K562 (cell line): ENCODE measurements at regions not wholly inside any gene's neighbourhood (a gene's known extent, or its start where the extent isn't known, plus 50 kb on each side); places are given as distances from the start of the nearest gene placed in this dataset.

Source experiments
- ATAC-seq: fragments of 200-7000 bp; cut with Tn5 transposase; 3 replicates; pipeline ENCODE4 v1.9.1; 2020; ENCODE audit warnings: moderate library complexity
- BruUV-seq: library from RNA; stranded (reverse); fragments of 400-500 nt; replicated peaks from 2 replicates; lab custom pipeline; 2021; lab: Mats Ljungman, UMichigan
- CTCF ChIA-PET: fragments of 300-600 bp; formaldehyde crosslinking; extraction: SDS; loops from one replicate; lab custom pipeline; 2021; ENCODE audit warnings: low intra/inter-chr PET ratio; lab: Yijun Ruan, JAX
- POLR2A ChIA-PET: fragments of 300-600, 350-650 bp; sonication (Branson Sonifier 250); formaldehyde crosslinking; extraction: SDS; loops from one replicate; lab custom pipeline; 2021; ENCODE audit warnings: antibody characterized with exemption, inconsistent platforms; lab: Yijun Ruan, JAX
- DNase-seq, 4 experiments: peaks; one replicate each; pipeline versions ENCODE4 v3.0.0 to v3.0.0-alpha.2; 2011 to 2018; ENCODE audit warnings: low spot score in 3 of 4, mixed read lengths in 3 of 4; ENCODE audit errors: extremely low read depth in 1 of 4
- FAIRE-seq: peaks from 2 replicates; lab custom pipeline; 2011; peaks lifted over from hg19 to GRCh38; lab: Jason Lieb, UNC
- H2AFZ ChIP-seq: 2 replicates; pipeline ENCODE4 v1.6.0; 2011; ENCODE audit warnings: low read depth, low read length, control low read depth, inconsistent platforms
- H3K27ac ChIP-seq: fragments of 200-600 bp; 3 replicates; pipeline ENCODE4 v1.8.0; 2011; ENCODE audit warnings: low read depth, mild to moderate bottlenecking, control low read depth, inconsistent platforms, low read length, moderate library complexity, mixed read lengths; ENCODE audit errors: extremely low read depth
- H3K27me3 ChIP-seq, 2 experiments: fragments of 300-600 bp in 1 of 2; 2 replicates in 1 of 2; 3 replicates in 1 of 2; pipeline versions ENCODE4 v1.6.0 to v1.8.0; 2011; ENCODE audit warnings: inconsistent platforms in 2 of 2, low read length in 2 of 2, mild to moderate bottlenecking in 1 of 2, mixed read lengths in 1 of 2, moderate library complexity in 1 of 2; ENCODE audit not compliant: control insufficient read depth in 2 of 2, insufficient read depth in 2 of 2
- H3K36me3 ChIP-seq: fragments of 300-600 bp; 3 replicates; pipeline ENCODE4 v1.8.0; 2011; ENCODE audit warnings: mild to moderate bottlenecking, low read length, inconsistent platforms; ENCODE audit not compliant: control insufficient read depth, insufficient read depth
- H3K4me1 ChIP-seq, 2 experiments: fragments of 200-600 bp in 1 of 2; replicated peaks in 1 of 2; 2 replicates in 1 of 2; 3 replicates in 1 of 2; pipeline versions ENCODE4 v1.5.1 to v1.8.0; 2011; ENCODE audit warnings: inconsistent platforms in 2 of 2, low read length in 2 of 2, mild to moderate bottlenecking in 1 of 2, mixed read lengths in 1 of 2, moderate library complexity in 1 of 2; ENCODE audit not compliant: control insufficient read depth in 2 of 2, insufficient read depth in 2 of 2
- H3K4me2 ChIP-seq: 2 replicates; pipeline ENCODE4 v1.6.1; 2011; ENCODE audit warnings: low read length, control low read depth, inconsistent platforms, mixed read lengths; ENCODE audit not compliant: insufficient read depth
- H3K4me3 ChIP-seq: fragments of 200-600 bp; sonication (generic), shearing (Covaris generic); 2 replicates; pipeline ENCODE4 v1.5.1; 2016; ENCODE audit warnings: control low read depth, inconsistent platforms
- H3K79me2 ChIP-seq: fragments of 200-600 bp; 3 replicates; pipeline ENCODE4 v1.8.0; 2011; ENCODE audit warnings: low read length, inconsistent platforms; ENCODE audit not compliant: control insufficient read depth, insufficient read depth
- H3K9ac ChIP-seq, 2 experiments: 2 replicates each; pipeline versions ENCODE4 v1.6.0 to v1.6.1; 2011; ENCODE audit warnings: low read depth in 2 of 2, low read length in 2 of 2, control low read depth in 1 of 2, inconsistent platforms in 1 of 2, mild to moderate bottlenecking in 1 of 2, mixed read lengths in 1 of 2; ENCODE audit not compliant: insufficient read depth in 1 of 2
- H3K9me1 ChIP-seq: one replicate; pipeline ENCODE4 v1.6.0; 2011; ENCODE audit warnings: inconsistent platforms, mild to moderate bottlenecking, low read length, moderate library complexity; ENCODE audit not compliant: control insufficient read depth, insufficient read depth
- H3K9me3 ChIP-seq: replicated peaks from 2 replicates; pipeline ENCODE4 v1.5.1; 2011; ENCODE audit warnings: low read depth, low read length, inconsistent platforms; ENCODE audit not compliant: control insufficient read depth, insufficient read depth
- H4K20me1 ChIP-seq: replicated peaks from 2 replicates; pipeline ENCODE4 v1.6.1; 2011; ENCODE audit warnings: low read length, inconsistent platforms, mixed read lengths; ENCODE audit not compliant: control insufficient read depth, insufficient read depth
- BACH1 ChIP-seq: fragments of 200-800 bp; sonication (Bioruptor generic); IDR thresholded peaks from 2 replicates; pipeline ENCODE4 v1.6.1; 2016; ENCODE audit warnings: missing genetic modification characterization, missing compliant biosample characterization
- FUS ChIP-seq: fragments of 200-400 bp; formaldehyde crosslinking; optimal IDR thresholded peaks from 2 replicates; pipeline ENCODE3; 2017; ENCODE audit warnings: low read depth, low read length
- MAFF ChIP-seq: IDR thresholded peaks from 2 replicates; pipeline ENCODE4 v1.6.1; 2012; ENCODE audit warnings: low read length, improper control_type of control experiment
- RBBP5 ChIP-seq: fragments of 200-600 bp; sonication (generic); IDR thresholded peaks from 2 replicates; pipeline ENCODE4 v1.6.1; 2012; ENCODE audit warnings: borderline replicate concordance, mild to moderate bottlenecking, low read length, control low read depth, inconsistent platforms; ENCODE audit not compliant: insufficient read depth, poor library complexity, severe bottlenecking
- RBM34 ChIP-seq: fragments of 200-400 bp; formaldehyde crosslinking; IDR thresholded peaks from 2 replicates; pipeline ENCODE4 v1.6.1; 2018; ENCODE audit warnings: low read length, borderline replicate concordance; ENCODE audit not compliant: insufficient read depth
- SMAD3 ChIP-seq: fragments of 450-650 bp; formaldehyde crosslinking; conservative IDR thresholded peaks from 2 replicates; pipeline ENCODE4 v1.4.0; 2020; ENCODE audit warnings: mild to moderate bottlenecking
- SMAD4 ChIP-seq: fragments of 250-450 bp; sonication (Bioruptor Pico); conservative IDR thresholded peaks from 2 replicates; pipeline ENCODE4 v1.8.0; 2021; ENCODE audit warnings: inconsistent platforms, mild to moderate bottlenecking, moderate library complexity
- SREBF1 ChIP-seq: fragments of 150-350 bp; IDR thresholded peaks from 2 replicates; pipeline ENCODE4 v1.6.1; 2014; ENCODE audit warnings: antibody characterized with exemption, low read depth, low read length, borderline replicate concordance
- TRIM24 ChIP-seq, 2 experiments: fragments of 450-650 bp; IDR thresholded peaks; 2 replicates each; pipeline ENCODE4 v1.6.1; 2016
- WHSC1 ChIP-seq: IDR thresholded peaks from one replicate; pipeline ENCODE4 v1.6.1; 2012; ENCODE audit warnings: low read length, control low read depth, inconsistent platforms
- ZC3H4 ChIP-seq: sonication (generic); formaldehyde crosslinking; IDR thresholded peaks from 2 replicates; pipeline ENCODE4 v1.9.0; 2021; ENCODE audit warnings: missing genetic modification reagents, borderline replicate concordance
- ZNF134 ChIP-seq: fragments of 250-450 bp; sonication (Bioruptor Pico); conservative IDR thresholded peaks from 2 replicates; pipeline ENCODE4 v1.4.0; 2020
- ZNF140 ChIP-seq: fragments of 250-450 bp; sonication (Bioruptor Pico); IDR thresholded peaks from 2 replicates; pipeline ENCODE4 v1.8.0; 2021; ENCODE audit warnings: moderate library complexity, mild to moderate bottlenecking, inconsistent platforms
- ZNF197 ChIP-seq: fragments of 200-800 bp; sonication (Bioruptor generic); IDR thresholded peaks from 2 replicates; pipeline ENCODE4 v1.6.1; 2016; ENCODE audit warnings: low read depth, missing genetic modification characterization, missing compliant biosample characterization
- ZNF263 ChIP-seq: sonication (generic); formaldehyde crosslinking; IDR thresholded peaks from 2 replicates; pipeline ENCODE4 v1.8.0; 2022; ENCODE audit warnings: mild to moderate bottlenecking, missing genetic modification reagents, borderline replicate concordance
- ZNF57 ChIP-seq: fragments of 450-650 bp; formaldehyde crosslinking; IDR thresholded peaks from 2 replicates; pipeline ENCODE4 v1.4.0; 2020; ENCODE audit warnings: mild to moderate bottlenecking, moderate library complexity
- WGBS: fragments of 100-300 bp; shearing (Covaris generic); methylation state at CpG from one replicate; pipeline ENCODE4 v1.1.6; 2016; ENCODE audit warnings: low coverage, mixed read lengths; ENCODE audit not compliant: insufficient coverage; ENCODE audit errors: missing lambda C conversion rate; 5-methylcytosine and 5-hydroxymethylcytosine counted together
- in situ Hi-C: fragments of 300-500 bp; cut with MboI; formaldehyde crosslinking; loops from 4 replicates; pipeline ENCODE4 v1.15.0; 2018; ENCODE audit warnings: inconsistent platforms, mixed read lengths
- intact Hi-C: fragments of 100-400 bp; cut with micrococcal nuclease; formaldehyde crosslinking; loops from 2 replicates; pipeline ENCODE4 v1.14.2; 2022
- TF ChIP-seq, protein P1 (sequence below), 2 experiments: IDR thresholded peaks; 2 replicates each; pipeline ENCODE4 v1.6.1; 2012; ENCODE audit warnings: improper control_type of control experiment in 2 of 2, low read depth in 2 of 2, low read length in 2 of 2, borderline replicate concordance in 1 of 2
- TF ChIP-seq, protein P2 (sequence below): fragments of 250-450 bp; sonication (Bioruptor Pico); IDR thresholded peaks from 2 replicates; pipeline ENCODE4 v1.4.0; 2020; ENCODE audit warnings: mild to moderate bottlenecking, moderate library complexity

DNA sequence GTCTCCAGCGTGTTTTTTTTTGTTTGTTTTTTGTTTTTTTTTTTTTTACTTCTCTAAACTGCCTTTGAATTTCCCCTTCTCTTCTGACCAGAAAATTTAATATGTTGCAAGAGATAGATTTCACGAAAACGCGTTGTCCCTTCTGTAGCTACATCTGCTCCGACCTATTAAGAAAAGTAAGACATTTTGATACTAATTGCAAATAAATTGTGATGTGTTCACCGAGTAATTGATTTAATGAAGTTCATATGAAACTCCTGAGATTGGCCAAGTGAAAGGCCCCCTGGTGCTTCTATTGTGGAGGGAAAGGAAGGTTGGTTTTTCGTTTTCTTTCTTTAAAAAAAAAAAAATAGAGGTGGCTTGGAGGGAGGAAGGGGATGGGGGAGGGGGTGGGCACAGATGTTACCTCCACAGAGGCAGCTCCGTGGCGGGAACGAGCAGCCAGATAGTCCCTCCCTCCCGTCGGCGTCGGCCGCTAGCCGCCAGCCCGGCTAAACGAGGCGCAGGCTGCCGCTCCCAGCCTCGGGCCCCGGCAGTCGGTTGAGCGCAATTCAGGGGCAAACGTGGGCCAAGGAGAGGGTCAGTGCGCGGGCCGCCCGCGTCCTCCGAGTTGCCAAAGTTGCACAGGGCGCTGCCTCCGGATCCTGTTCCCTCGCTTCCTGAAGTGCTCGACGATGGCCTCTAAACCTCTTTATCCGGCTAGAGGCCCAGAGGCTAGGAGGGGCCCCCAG lies 139.1 kb upstream of the ZIC3 start:
- H4K20me1 ChIP-seq: no peaks in the 10 kb centered on the region
- no peaks in the 10 kb centered on the region for H3K9me3 ChIP-seq
- no peak overlapping the region for H2AFZ ChIP-seq
- ATAC-seq (no peak), FAIRE-seq (no peak), DNase-seq (no peak)
- no peak overlapping the region for H3K4me3 ChIP-seq
- in situ Hi-C loops (no loop called here), intact Hi-C loops (no loop called here)
- no peaks in the 10 kb centered on the region for H3K79me2 ChIP-seq
- peaks cover 0 to 10% of the 10 kb centered on the region in 2 experiments; a peak in 2 of 5 replicates for H3K4me1 ChIP-seq
- H3K27ac ChIP-seq: no peak overlapping the region
- POLR2A ChIA-PET: no interaction called here
- no peaks in the 10 kb centered on the region for H3K9me1 ChIP-seq
- no peak for TF ChIP-seq TRIM24 (IDR thresholded peaks at IDR 0.05)
- TF ChIP-seq ZNF197 (CRISPR knock-in tag): no peak
- TF ChIP-seq, protein P1, sequence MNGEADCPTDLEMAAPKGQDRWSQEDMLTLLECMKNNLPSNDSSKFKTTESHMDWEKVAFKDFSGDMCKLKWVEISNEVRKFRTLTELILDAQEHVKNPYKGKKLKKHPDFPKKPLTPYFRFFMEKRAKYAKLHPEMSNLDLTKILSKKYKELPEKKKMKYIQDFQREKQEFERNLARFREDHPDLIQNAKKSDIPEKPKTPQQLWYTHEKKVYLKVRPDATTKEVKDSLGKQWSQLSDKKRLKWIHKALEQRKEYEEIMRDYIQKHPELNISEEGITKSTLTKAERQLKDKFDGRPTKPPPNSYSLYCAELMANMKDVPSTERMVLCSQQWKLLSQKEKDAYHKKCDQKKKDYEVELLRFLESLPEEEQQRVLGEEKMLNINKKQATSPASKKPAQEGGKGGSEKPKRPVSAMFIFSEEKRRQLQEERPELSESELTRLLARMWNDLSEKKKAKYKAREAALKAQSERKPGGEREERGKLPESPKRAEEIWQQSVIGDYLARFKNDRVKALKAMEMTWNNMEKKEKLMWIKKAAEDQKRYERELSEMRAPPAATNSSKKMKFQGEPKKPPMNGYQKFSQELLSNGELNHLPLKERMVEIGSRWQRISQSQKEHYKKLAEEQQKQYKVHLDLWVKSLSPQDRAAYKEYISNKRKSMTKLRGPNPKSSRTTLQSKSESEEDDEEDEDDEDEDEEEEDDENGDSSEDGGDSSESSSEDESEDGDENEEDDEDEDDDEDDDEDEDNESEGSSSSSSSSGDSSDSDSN (IDR thresholded peaks at IDR 0.05; ENCODE audit: borderline replicate concordance in 1 of 2, low read depth in 2 of 2, low read length in 2 of 2): no peak
- no peak for TF ChIP-seq ZC3H4 (CRISPR knock-in tag)
- no peak for TF ChIP-seq SREBF1
- TF ChIP-seq WHSC1: no peak
- no peak for TF ChIP-seq BACH1 (tag)
- no peak for TF ChIP-seq RBBP5
- no peak for TF ChIP-seq ZNF263 (CRISPR knock-in tag)
- TF ChIP-seq, protein P2, sequence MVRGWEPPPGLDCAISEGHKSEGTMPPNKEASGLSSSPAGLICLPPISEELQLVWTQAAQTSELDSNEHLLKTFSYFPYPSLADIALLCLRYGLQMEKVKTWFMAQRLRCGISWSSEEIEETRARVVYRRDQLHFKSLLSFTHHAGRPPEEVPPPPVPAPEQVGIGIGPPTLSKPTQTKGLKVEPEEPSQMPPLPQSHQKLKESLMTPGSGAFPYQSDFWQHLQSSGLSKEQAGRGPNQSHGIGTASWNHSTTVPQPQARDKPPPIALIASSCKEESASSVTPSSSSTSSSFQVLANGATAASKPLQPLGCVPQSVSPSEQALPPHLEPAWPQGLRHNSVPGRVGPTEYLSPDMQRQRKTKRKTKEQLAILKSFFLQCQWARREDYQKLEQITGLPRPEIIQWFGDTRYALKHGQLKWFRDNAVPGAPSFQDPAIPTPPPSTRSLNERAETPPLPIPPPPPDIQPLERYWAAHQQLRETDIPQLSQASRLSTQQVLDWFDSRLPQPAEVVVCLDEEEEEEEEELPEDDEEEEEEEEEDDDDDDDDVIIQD: no peak
- TF ChIP-seq RBM34: no peak
- no peak for TF ChIP-seq ZNF140 (CRISPR knock-in tag)
- no peak for TF ChIP-seq FUS
- no peak for TF ChIP-seq SMAD4 (CRISPR knock-in tag)
- no peak for TF ChIP-seq MAFF
- no peak for TF ChIP-seq SMAD3 (CRISPR knock-in tag)
- no peak for TF ChIP-seq ZNF57
- no peak for TF ChIP-seq ZNF134 (CRISPR knock-in tag)
- H3K36me3 ChIP-seq: no peaks in the 10 kb centered on the region
- no peak overlapping the region for H3K4me2 ChIP-seq
- no peak overlapping the region for H3K9ac ChIP-seq
- BruUV-seq: no TSS peak
- CTCF ChIA-PET: no interaction called here
- H3K27me3 ChIP-seq: peaks cover 8 to 31% of the 10 kb centered on the region in 2 experiments; a peak in 4 of 5 replicates
- WGBS: 4% methylated on average over 12 of the region's 37 CpGs
